H4 (cell line): ENCODE measurements at regions not wholly inside any gene's neighbourhood (a gene's known extent, or its start where the extent isn't known, plus 50 kb on each side); places are given as distances from the start of the nearest gene placed in this dataset.
A peak's percentile ranks its signal among the peaks of the same experiment; 100 is the strongest.
"Not testable (repeated sequence)": the region's sequence is repeated elsewhere in the genome, so short reads cannot be mapped to it uniquely, and the experiment has no call there.

Experiments used
- DNase-seq: peaks from one replicate; pipeline ENCODE4 v3.0.0-alpha.2; 2015; ENCODE audit warnings: low spot score

- no peak for DNase-seq
Measured at GRCh38 chr11:95442531-95443050, 211.6 kb upstream of the SESN3 start.

DNA sequence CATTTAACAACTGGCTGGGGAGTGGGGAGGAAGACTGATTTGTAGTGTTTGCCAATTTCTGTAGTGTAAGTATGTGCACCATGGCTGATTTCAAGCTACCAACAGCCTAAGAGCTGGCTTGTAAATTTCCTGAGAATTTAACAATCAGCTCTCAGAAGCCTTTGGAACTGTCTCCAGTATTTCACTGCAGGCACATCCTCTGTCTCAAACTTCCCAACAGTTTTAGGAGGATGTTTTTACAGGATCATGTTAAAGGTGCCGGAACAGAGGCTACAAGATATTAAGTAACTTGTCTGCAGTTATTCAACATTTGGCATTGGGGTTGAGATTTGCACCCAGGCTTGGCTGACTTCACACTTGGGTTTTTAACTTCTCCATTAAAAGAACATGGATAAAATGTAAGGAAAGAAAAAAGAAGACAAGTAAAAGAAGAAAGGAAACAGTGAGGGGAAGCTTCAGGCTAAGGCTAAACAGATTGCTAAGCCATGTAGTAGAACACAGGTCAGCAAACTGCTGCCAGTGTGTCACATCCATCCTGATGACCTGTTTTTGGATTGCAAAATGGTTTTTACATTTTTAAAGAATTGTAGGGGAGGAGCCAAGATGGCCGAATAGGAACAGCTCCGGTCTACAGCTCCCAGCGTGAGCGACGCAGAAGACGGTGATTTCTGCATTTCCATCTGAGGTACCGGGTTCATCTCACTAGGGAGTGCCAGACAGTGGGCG, 204.8 kb upstream of the SESN3 start:
- no peak for DNase-seq

GRCh38 chr11:95435192-95435591, 204.2 kb upstream of the SESN3 start:
- DNase-seq = no peak

GRCh38 chr11:95434489-95435057, 203.6 kb upstream of the SESN3 start:
- DNase-seq = no peak

DNA sequence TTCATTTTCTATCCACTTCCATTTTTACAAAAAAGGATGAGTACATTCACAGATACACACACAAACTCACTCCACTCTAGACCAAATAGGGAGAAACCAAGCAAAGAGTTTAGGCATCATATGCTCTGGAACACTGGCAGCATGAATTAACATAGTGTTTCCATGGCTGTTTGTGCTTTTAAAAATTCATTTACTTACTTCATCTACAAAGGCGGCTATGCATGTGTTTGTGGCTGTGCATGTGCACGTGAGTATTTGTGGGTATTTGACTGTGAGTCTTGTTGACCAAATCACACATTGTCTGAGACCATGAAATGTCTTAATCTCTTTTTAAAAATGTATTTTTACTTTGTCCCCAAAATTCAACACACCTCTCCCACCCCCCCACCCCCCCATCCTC, 203.0 kb upstream of the SESN3 start:
- no peak for DNase-seq

GRCh38 chr11:95432714-95433503, 201.9 kb upstream of the SESN3 start:
- no peak for DNase-seq

- DNase-seq = no peak
Measured at GRCh38 chr11:95429376-95429907, 198.4 kb upstream of the SESN3 start.

DNA sequence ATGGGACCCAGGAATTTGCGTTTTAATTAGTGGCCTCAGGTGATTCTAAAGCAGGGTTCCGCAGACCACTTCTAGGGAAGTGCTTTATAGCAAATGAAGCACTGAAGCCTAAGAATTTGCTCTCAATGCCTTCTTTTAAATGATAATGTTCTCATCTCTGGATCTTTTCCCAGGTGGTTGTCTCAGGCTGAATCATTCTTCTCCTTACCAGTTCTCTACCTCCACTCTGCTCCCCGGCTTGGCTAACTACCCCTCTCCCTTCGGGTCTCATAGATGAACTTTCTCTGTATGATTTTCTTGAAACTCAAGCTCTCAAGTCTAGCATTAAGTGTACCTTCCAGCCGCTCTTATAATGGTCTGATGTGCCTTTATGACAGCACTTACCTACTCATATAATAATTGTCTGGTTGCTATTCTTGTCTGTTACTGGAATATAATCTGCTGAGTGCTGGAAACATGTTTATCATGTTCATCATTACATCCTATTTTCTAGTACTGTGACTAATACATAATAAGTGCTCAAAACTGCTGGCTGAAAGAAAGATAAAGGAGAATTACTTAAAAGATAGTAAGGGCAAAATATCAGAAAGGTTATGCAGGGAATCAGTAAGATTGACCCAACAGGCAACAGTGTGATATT, 195.9 kb upstream of the SESN3 start:
- no peak for DNase-seq

DNA sequence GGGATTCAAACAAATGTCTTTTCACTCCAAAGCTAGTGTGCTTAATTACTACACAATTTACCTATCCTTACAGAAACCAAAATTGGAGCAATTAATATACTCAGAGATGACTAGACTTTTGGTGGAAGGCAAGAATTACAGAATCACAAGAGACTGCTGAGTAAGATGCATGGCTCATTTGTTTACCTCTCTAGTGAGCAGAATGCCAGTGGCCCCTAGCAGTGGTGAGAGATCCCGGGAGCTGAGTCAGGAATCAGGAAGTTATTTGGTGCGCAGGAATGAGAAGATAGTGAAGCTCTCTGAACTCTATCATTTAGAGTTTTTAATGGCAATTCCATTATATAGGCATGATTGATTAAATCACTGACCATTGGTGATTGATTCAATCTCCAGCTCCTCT, 188.9 kb upstream of the SESN3 start:
- peak; percentile 44 for DNase-seq

DNA sequence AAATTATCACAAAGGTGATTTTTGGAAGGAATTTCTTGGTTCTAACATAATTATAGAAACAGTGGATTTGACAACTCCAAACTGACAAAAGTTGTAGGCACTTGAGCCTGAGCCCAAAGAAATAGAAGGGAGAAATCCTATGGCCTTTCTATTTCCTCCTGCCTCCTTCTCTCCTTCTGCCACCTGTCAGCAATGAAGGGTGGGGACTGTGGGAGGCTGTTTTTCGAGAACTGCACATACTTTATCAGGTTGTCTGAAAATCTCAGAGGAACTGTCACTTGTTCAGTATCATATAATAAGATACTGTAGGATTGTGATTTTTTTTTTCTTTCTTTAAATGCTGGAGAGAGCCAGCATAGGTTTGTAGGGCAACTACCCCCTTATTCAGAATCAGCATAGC, 187.9 kb upstream of the SESN3 start:
- DNase-seq = no peak

GRCh38 chr11:95417832-95418231, 186.8 kb upstream of the SESN3 start:
- DNase-seq = no peak

GRCh38 chr11:95415837-95416304, 184.9 kb upstream of the SESN3 start:
- DNase-seq = no peak

GRCh38 chr11:95414217-95414616, 183.2 kb upstream of the SESN3 start:
- DNase-seq = no peak

- no peak for DNase-seq
Measured at GRCh38 chr11:95413761-95414160, 182.8 kb upstream of the SESN3 start.

GRCh38 chr11:95413021-95413420, 182.0 kb upstream of the SESN3 start:
- no peak for DNase-seq

- no peak for DNase-seq
Measured at GRCh38 chr11:95412074-95412473, 181.1 kb upstream of the SESN3 start.

- DNase-seq = not testable (repeated sequence)
Measured at GRCh38 chr11:95410707-95411106, 179.7 kb upstream of the SESN3 start.

DNA sequence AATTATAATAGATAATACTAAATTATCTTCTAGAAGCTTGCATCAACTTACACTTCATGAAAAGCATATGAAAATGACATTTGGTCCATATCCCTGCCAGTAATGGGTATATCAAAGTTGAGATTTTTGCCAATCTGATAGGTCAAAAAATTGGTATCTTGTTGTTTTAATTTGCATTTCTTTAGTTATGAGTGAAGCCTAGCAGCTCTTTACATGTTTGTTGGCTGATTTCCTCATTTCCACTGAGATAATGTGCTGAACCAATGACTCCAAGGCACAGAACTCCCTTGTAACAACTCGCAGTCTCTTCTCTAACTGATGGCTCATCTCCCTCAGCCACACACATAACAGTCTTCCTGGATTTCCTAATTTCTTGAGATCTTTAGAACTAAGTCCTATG, 175.3 kb upstream of the SESN3 start:
- no peak for DNase-seq

GRCh38 chr11:95404370-95404769, 173.4 kb upstream of the SESN3 start:
- no peak for DNase-seq

- DNase-seq = peak; percentile 10
Measured at GRCh38 chr11:95398437-95399112, 167.6 kb upstream of the SESN3 start.

DNA sequence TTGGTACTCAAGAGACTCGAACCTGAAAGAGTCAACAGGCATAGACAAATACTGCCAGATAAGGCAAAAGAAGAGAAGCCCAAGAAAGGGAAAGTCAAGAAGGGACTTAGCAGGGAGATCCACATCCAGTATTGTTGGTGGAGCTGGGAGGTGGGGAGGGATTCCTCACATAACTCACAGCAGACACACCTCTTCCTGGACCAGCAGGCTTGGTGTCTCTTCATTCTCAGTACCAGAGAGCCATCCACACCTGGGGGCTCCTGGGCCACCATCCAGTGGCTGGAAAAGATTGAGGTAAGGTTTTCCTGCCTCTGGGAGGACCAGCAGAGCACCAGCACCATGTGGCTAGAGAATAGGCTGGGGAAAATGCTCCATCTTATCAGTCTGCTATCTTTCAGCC, 161.6 kb upstream of the SESN3 start:
- DNase-seq = no peak
